ENCODE measurements at regions not wholly inside any gene's neighbourhood (a gene's known extent, or its start where the extent isn't known, plus 50 kb on each side); places are given as distances from the start of the nearest gene placed in this dataset.

DNA sequence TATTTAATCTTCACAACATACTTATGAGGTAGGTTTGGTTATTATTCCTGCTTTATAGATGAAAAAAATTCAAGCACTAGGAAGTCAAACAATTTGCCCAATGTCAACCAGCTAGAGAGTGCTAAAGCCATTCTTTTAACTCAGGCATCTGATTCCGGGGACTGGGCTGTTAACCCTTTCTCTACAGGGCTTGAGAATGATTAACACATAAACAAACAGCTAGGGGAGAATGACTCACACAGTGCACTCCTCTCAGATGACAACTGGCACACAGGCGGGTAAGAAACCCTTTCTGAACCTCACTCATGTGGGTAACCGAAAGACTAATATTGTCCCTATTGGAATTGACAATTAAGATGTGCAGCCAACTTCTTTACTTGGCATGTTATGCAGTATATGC lies 86.3 kb upstream of the FSHR start:
- H3K4me3 ChIP-seq (replicated peaks; ENCODE audit: insufficient read depth, low read length) = no peak overlapping the region
- no peaks in the 10 kb centered on the region for H3K27me3 ChIP-seq (ENCODE audit: insufficient read depth, poor library complexity, severe bottlenecking)
- no peak overlapping the region for H3K27ac ChIP-seq (replicated peaks)
- DNase-seq (ENCODE audit: low read depth in 1 of 2, low spot score in 1 of 2) = no peak
- TF ChIP-seq POLR2AphosphoS5 (IDR thresholded peaks at IDR 0.05; ENCODE audit: low read depth) (no peak), GABPA (IDR thresholded peaks at IDR 0.05; ENCODE audit: low read depth) (no peak), SPI1 (IDR thresholded peaks at IDR 0.05; ENCODE audit: borderline replicate concordance, low read depth) (no peak)
- TF ChIP-seq, protein P1, sequence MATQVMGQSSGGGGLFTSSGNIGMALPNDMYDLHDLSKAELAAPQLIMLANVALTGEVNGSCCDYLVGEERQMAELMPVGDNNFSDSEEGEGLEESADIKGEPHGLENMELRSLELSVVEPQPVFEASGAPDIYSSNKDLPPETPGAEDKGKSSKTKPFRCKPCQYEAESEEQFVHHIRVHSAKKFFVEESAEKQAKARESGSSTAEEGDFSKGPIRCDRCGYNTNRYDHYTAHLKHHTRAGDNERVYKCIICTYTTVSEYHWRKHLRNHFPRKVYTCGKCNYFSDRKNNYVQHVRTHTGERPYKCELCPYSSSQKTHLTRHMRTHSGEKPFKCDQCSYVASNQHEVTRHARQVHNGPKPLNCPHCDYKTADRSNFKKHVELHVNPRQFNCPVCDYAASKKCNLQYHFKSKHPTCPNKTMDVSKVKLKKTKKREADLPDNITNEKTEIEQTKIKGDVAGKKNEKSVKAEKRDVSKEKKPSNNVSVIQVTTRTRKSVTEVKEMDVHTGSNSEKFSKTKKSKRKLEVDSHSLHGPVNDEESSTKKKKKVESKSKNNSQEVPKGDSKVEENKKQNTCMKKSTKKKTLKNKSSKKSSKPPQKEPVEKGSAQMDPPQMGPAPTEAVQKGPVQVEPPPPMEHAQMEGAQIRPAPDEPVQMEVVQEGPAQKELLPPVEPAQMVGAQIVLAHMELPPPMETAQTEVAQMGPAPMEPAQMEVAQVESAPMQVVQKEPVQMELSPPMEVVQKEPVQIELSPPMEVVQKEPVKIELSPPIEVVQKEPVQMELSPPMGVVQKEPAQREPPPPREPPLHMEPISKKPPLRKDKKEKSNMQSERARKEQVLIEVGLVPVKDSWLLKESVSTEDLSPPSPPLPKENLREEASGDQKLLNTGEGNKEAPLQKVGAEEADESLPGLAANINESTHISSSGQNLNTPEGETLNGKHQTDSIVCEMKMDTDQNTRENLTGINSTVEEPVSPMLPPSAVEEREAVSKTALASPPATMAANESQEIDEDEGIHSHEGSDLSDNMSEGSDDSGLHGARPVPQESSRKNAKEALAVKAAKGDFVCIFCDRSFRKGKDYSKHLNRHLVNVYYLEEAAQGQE (IDR thresholded peaks at IDR 0.05; ENCODE audit: insufficient replicate concordance, low read depth) = no peak
- TF ChIP-seq, protein P2, sequence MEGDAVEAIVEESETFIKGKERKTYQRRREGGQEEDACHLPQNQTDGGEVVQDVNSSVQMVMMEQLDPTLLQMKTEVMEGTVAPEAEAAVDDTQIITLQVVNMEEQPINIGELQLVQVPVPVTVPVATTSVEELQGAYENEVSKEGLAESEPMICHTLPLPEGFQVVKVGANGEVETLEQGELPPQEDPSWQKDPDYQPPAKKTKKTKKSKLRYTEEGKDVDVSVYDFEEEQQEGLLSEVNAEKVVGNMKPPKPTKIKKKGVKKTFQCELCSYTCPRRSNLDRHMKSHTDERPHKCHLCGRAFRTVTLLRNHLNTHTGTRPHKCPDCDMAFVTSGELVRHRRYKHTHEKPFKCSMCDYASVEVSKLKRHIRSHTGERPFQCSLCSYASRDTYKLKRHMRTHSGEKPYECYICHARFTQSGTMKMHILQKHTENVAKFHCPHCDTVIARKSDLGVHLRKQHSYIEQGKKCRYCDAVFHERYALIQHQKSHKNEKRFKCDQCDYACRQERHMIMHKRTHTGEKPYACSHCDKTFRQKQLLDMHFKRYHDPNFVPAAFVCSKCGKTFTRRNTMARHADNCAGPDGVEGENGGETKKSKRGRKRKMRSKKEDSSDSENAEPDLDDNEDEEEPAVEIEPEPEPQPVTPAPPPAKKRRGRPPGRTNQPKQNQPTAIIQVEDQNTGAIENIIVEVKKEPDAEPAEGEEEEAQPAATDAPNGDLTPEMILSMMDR (IDR thresholded peaks at IDR 0.05; ENCODE audit: insufficient read depth, low read length) = no peak

DNA sequence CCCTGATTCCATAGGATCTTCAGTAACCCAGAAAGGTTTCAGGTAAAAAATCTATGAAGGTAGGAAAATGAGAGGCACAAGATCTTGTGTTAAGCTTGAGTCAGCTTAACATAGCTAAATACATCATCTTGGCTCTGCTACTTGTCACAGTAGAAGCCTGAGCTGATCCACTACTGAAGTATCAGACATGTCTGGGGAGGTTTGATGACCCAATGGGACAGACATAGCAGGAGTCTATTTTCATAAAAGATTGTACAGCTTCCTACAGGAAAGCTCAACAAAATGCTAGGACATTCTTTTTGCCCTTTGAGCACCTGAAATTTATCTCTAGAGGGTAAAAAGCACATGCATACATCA lies 84.3 kb upstream of the FSHR start:
- no peaks in the 10 kb centered on the region for H3K27me3 ChIP-seq (ENCODE audit: insufficient read depth, poor library complexity, severe bottlenecking)
- TF ChIP-seq, protein P2 (IDR thresholded peaks at IDR 0.05; ENCODE audit: insufficient read depth, low read length) = no peak
- TF ChIP-seq, protein P1 (IDR thresholded peaks at IDR 0.05; ENCODE audit: insufficient replicate concordance, low read depth) = no peak
- TF ChIP-seq POLR2AphosphoS5 (IDR thresholded peaks at IDR 0.05; ENCODE audit: low read depth) (no peak), SPI1 (IDR thresholded peaks at IDR 0.05; ENCODE audit: borderline replicate concordance, low read depth) (no peak), GABPA (IDR thresholded peaks at IDR 0.05; ENCODE audit: low read depth) (no peak)
- H3K27ac ChIP-seq (replicated peaks) = no peak overlapping the region
- DNase-seq (ENCODE audit: low read depth in 1 of 2, low spot score in 1 of 2) = no peak
- no peak overlapping the region for H3K4me3 ChIP-seq (replicated peaks; ENCODE audit: insufficient read depth, low read length)

DNA sequence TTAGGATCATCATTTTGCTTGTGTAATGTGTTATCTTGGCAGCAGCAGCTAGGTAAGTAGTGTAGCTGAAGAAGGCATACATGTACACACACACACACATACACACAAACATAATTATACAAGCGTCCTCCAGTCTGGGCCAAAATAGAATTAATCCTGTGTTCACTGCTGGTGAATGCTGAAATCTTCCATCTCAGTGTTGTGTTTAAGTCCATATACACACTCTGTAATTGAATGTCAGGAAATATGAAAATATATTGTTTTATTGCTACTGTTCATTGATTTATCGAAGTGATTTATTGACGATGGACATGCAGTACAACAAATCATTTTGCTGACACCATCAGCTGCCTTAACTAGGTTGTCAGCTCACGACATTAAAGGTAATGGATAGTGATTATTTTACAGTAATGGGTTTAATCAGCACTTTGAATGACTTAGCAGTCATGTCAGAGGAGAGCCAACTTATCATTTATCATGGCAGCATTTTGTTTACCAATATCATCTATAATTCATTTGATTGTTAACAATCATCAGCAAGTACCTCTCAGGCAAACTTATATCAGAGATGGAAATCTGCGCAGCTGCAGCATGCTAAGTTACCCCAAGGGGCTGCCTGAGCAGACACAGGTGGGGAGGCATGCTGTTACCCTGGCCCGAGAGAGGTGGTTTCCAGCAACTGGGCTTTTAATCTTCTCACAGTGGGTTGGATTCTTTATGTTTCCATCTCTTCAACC lies 83.7 kb upstream of the FSHR start:
- DNase-seq (ENCODE audit: low read depth in 1 of 2, low spot score in 1 of 2) = no peak
- TF ChIP-seq POLR2AphosphoS5 (IDR thresholded peaks at IDR 0.05; ENCODE audit: low read depth) (no peak), GABPA (IDR thresholded peaks at IDR 0.05; ENCODE audit: low read depth) (no peak), SPI1 (IDR thresholded peaks at IDR 0.05; ENCODE audit: borderline replicate concordance, low read depth) (no peak)
- TF ChIP-seq, protein P1 (IDR thresholded peaks at IDR 0.05; ENCODE audit: insufficient replicate concordance, low read depth) = no peak
- TF ChIP-seq, protein P2 (IDR thresholded peaks at IDR 0.05; ENCODE audit: insufficient read depth, low read length) = no peak
- H3K4me3 ChIP-seq (replicated peaks; ENCODE audit: insufficient read depth, low read length) = no peak overlapping the region
- H3K27me3 ChIP-seq (ENCODE audit: insufficient read depth, poor library complexity, severe bottlenecking) = no peaks in the 10 kb centered on the region
- H3K27ac ChIP-seq (replicated peaks) = no peak overlapping the region
